ENCODE measurements at regions not wholly inside any gene's neighbourhood (a gene's known extent, or its start where the extent isn't known, plus 50 kb on each side); places are given as distances from the start of the nearest gene placed in this dataset.

GRCh38 chr21:41112740-41113692, 54.9 kb upstream of the BACE2 start:
- Histone ChIP-seq H3K4me1 (ENCODE audit: low read length) (peaks cover 4% of the 10 kb centered on the region), H2AFZ (ENCODE audit: low read length) (no peak overlapping the region; the same call in 1 of the 2 replicates), H3K9me3 (ENCODE audit: low read length) (no peaks in the 10 kb centered on the region), H3K4me2 (ENCODE audit: low read depth, low read length, poor library complexity, severe bottlenecking) (no peak overlapping the region), H3K36me3 (ENCODE audit: insufficient read depth, low read length) (no peaks in the 10 kb centered on the region), H3K79me2 (ENCODE audit: low read length) (no peaks in the 10 kb centered on the region), H3K9ac (ENCODE audit: low read length) (no peak overlapping the region), H4K20me1 (ENCODE audit: insufficient read depth, low read depth, low read length) (no peaks in the 10 kb centered on the region), H3K9me2 (replicated peaks; ENCODE audit: insufficient read depth, low read length) (no peaks in the 10 kb centered on the region), H3K4me3 (ENCODE audit: low read length) (no peak overlapping the region), H3K27me3 (ENCODE audit: low read length) (no peaks in the 10 kb centered on the region), H3K27ac (ENCODE audit: low read length) (no peak overlapping the region)
- no peak for DNase-seq

GRCh38 chr21:41115851-41116250, 52.1 kb upstream of the BACE2 start:
- no peak overlapping the region for H3K4me2 ChIP-seq (ENCODE audit: low read depth, low read length, poor library complexity, severe bottlenecking)
- no peaks in the 10 kb centered on the region for H3K27me3 ChIP-seq (ENCODE audit: low read length)
- H3K4me3 ChIP-seq (ENCODE audit: low read length), result no peak overlapping the region
- no peaks in the 10 kb centered on the region for H3K79me2 ChIP-seq (ENCODE audit: low read length)
- DNase-seq, result no peak
- no peaks in the 10 kb centered on the region for H4K20me1 ChIP-seq (ENCODE audit: insufficient read depth, low read depth, low read length)
- H3K27ac ChIP-seq (ENCODE audit: low read length), result no peak overlapping the region
- H3K9me2 ChIP-seq (replicated peaks; ENCODE audit: insufficient read depth, low read length), result no peaks in the 10 kb centered on the region
- no peaks in the 10 kb centered on the region for H3K36me3 ChIP-seq (ENCODE audit: insufficient read depth, low read length)
- peaks cover 4% of the 10 kb centered on the region for H3K4me1 ChIP-seq (ENCODE audit: low read length)
- no peak overlapping the region for H2AFZ ChIP-seq (ENCODE audit: low read length)
- H3K9me3 ChIP-seq (ENCODE audit: low read length), result no peaks in the 10 kb centered on the region
- no peak overlapping the region for H3K9ac ChIP-seq (ENCODE audit: low read length)
